Esophagus squamous epithelium (tissue), 5 donors: ENCODE measurements at regions not wholly inside any gene's neighbourhood (a gene's known extent, or its start where the extent isn't known, plus 50 kb on each side); places are given as distances from the start of the nearest gene placed in this dataset.
"Not testable (repeated sequence)": the region's sequence is repeated elsewhere in the genome, so short reads cannot be mapped to it uniquely, and the experiment has no call there.

ENCODE experiments used
- DNase-seq: peaks from one replicate; lab custom pipeline; 2025; lab: John Stamatoyannopoulos, UW
- H3K27ac ChIP-seq, 4 donors: fragments of 200-600 bp; sonication (generic); one replicate each; pipeline ENCODE4 v1.5.1; 2016 to 2019; ENCODE audit warnings: mild to moderate bottlenecking in 1 of 4
- H3K27me3 ChIP-seq, 4 donors: fragments of 200-600 bp; sonication (generic); 1 replicate in 3 of 4; 2 replicates in 1 of 4; pipeline versions ENCODE4 v1.5.1 to v1.6.0; 2017 to 2021; ENCODE audit warnings: antibody characterized with exemption in 1 of 4
- H3K36me3 ChIP-seq, 3 donors: fragments of 200-600 bp; sonication (generic); one replicate each; pipeline ENCODE4 v1.5.1; 2016 to 2019
- H3K4me1 ChIP-seq, 3 donors: fragments of 200-600 bp; sonication (generic); one replicate each; pipeline ENCODE4 v1.5.1; 2017 to 2019
- H3K4me3 ChIP-seq, 4 donors: fragments of 200-600 bp; sonication (generic); 1 replicate in 3 of 4; 2 replicates in 1 of 4; pipeline ENCODE4 v1.5.1; 2016 to 2019; ENCODE audit warnings: mild to moderate bottlenecking in 2 of 4, moderate library complexity in 1 of 4
- H3K9me3 ChIP-seq, 3 donors: fragments of 200-600 bp; sonication (generic); one replicate each; pipeline ENCODE4 v1.5.1; 2016 to 2019
- CTCF ChIP-seq, 6 experiments: fragments of 450-650 bp in 4 of 6; fragments of 200-600 bp in 2 of 6; sonication (generic) in 2 of 6; IDR thresholded peaks; one replicate each; pipeline ENCODE4 v1.5.1; 2016 to 2019; ENCODE audit warnings: antibody characterized with exemption in 6 of 6, mild to moderate bottlenecking in 4 of 6, moderate library complexity in 4 of 6
- POLR2A ChIP-seq, 4 donors: fragments of 450-650 bp; IDR thresholded peaks; one replicate each; pipeline ENCODE4 v1.6.1; 2017; ENCODE audit warnings: antibody characterized with exemption in 4 of 4, mild to moderate bottlenecking in 4 of 4, moderate library complexity in 3 of 4
- WGBS, 2 donors: methylation state at CpG; one replicate each; pipeline ENCODE4 v1.1.5; 2018; 5-methylcytosine and 5-hydroxymethylcytosine counted together
- intact Hi-C: fragments of 100-400 bp; cut with DNase I; formaldehyde crosslinking; loops from one replicate; pipeline ENCODE4 v1.15.0; 2022
- donor health status: DM: yes; HTN: yes; CAD: no.

GRCh38 chrX:3442691-3443090, 96.2 kb upstream of the MXRA5 start:
- H3K9me3 ChIP-seq, result no peaks in the 10 kb centered on the region
- TF ChIP-seq POLR2A (IDR thresholded peaks at IDR 0.05), result no peak
- no peak for TF ChIP-seq CTCF (IDR thresholded peaks at IDR 0.05)
- H3K27me3 ChIP-seq, result no peaks in the 10 kb centered on the region
- intact Hi-C loops, result no loop called here
- no peak overlapping the region for H3K4me3 ChIP-seq
- no peak overlapping the region for H3K27ac ChIP-seq
- DNase-seq, result no peak
- H3K4me1 ChIP-seq, result no peaks in the 10 kb centered on the region
- no peaks in the 10 kb centered on the region for H3K36me3 ChIP-seq
- WGBS, 2 donors, result 63 to 77% methylated on average over 3 to 6 of the region's 8 CpGs

GRCh38 chrX:3440981-3441380, 94.5 kb upstream of the MXRA5 start:
- TF ChIP-seq POLR2A (IDR thresholded peaks at IDR 0.05), result no peak
- no peak for TF ChIP-seq CTCF (IDR thresholded peaks at IDR 0.05)
- 100% methylated on average over 2 to 4 of the region's 5 CpGs for WGBS, 2 donors
- no peak for DNase-seq
- no peaks in the 10 kb centered on the region for H3K27me3 ChIP-seq
- no peaks in the 10 kb centered on the region for H3K9me3 ChIP-seq
- no peak overlapping the region for H3K4me3 ChIP-seq
- H3K4me1 ChIP-seq, result no peaks in the 10 kb centered on the region
- H3K36me3 ChIP-seq, result no peaks in the 10 kb centered on the region
- intact Hi-C loops, result no loop called here
- H3K27ac ChIP-seq, result no peak overlapping the region

DNA sequence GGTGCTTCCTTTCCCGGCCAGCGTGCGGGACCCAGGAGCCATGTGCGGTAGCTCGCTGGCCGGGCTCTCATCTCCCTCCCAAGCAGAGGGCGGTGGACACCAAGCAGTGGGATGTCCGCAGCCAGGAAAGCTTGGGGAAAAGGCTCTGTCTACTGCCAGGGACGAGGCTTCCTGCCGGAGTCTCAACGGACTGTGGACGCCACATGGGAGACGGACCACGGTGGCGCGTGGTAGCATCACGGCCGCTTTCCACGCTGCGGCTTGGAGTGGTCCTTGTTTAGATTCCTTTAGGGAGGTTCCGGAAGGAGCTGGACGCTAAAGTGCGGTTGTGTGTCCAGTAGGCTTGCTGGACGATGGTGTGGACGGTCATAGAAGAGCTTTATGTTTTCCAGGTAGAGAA, 89.5 kb upstream of the MXRA5 start:
- H3K27me3 ChIP-seq, DNase-seq, H3K36me3 ChIP-seq, H3K9me3 ChIP-seq, H3K4me3 ChIP-seq, H3K27ac ChIP-seq, H3K4me1 ChIP-seq, intact Hi-C loops: not testable (repeated sequence)
- WGBS, 2 donors, result 96% methylated on average over 9 of the region's 25 CpGs; no CpG with 5 or more reads in 1 of the 2 donors

DNA sequence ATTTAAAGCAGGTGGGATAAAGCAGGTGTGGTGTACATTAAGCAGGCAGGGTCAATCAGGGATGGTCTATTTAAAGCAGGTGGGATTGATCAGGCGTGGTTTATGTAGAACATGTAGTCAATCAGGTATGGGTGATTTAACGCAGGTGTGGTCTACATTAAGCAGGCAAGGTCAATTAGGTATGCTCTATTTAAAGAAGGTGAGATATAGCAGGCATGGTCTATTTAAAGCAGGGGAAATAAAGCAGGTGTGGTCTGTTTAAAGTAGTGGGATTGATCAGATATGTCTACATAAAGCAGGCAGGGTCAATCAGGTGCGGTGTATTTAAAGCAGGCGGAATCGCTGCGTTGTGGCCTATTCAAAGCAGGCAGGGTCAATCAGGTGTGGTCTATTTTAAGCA, 88.6 kb upstream of the MXRA5 start:
- H3K4me3 ChIP-seq, result no peak overlapping the region
- TF ChIP-seq CTCF (IDR thresholded peaks at IDR 0.05) (no peak), POLR2A (IDR thresholded peaks at IDR 0.05) (no peak)
- H3K36me3 ChIP-seq, result no peaks in the 10 kb centered on the region
- H3K27me3 ChIP-seq, result no peaks in the 10 kb centered on the region
- WGBS, 2 donors, result 89 to 91% methylated on average over 6 of the region's 6 CpGs
- intact Hi-C loops, result no loop called here
- no peak overlapping the region for H3K27ac ChIP-seq
- H3K9me3 ChIP-seq, result no peaks in the 10 kb centered on the region
- no peaks in the 10 kb centered on the region for H3K4me1 ChIP-seq
- no peak for DNase-seq

GRCh38 chrX:3428792-3429191, 82.3 kb upstream of the MXRA5 start:
- H3K27me3 ChIP-seq, result no peaks in the 10 kb centered on the region
- DNase-seq, result no peak
- H3K9me3 ChIP-seq, result no peaks in the 10 kb centered on the region
- TF ChIP-seq POLR2A (IDR thresholded peaks at IDR 0.05) (no peak), CTCF (IDR thresholded peaks at IDR 0.05) (no peak)
- no peak overlapping the region for H3K27ac ChIP-seq
- H3K4me3 ChIP-seq, result no peak overlapping the region
- no peaks in the 10 kb centered on the region for H3K4me1 ChIP-seq
- intact Hi-C loops, result no loop called here
- 20 to 29% methylated on average over 1 to 2 of the region's 2 CpGs for WGBS, 2 donors
- no peaks in the 10 kb centered on the region for H3K36me3 ChIP-seq

DNA sequence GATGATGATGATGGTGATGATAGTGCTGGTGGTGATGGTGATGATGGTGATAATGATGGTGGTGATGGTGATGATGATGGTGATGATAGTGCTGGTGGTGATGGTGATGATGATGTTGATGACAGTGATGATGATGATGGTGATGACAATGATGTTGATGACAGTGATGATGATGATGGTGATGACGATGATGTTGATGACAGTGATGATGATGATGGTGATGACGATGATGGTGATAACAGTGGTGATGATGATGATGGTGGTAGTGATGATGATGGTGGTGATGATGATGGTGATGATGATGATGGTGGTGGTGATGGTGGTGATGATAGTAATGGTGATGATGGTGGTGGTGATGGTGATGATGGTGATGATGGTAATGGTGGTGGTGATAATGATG, 80.1 kb upstream of the MXRA5 start:
- Histone ChIP-seq H3K27ac (no peak overlapping the region), H3K4me1 (no peaks in the 10 kb centered on the region), H3K36me3 (no peaks in the 10 kb centered on the region), H3K4me3 (no peak overlapping the region), H3K27me3 (no peaks in the 10 kb centered on the region), H3K9me3 (no peaks in the 10 kb centered on the region)
- 87% methylated on average over 2 of the region's 2 CpGs for WGBS, 2 donors
- TF ChIP-seq POLR2A (IDR thresholded peaks at IDR 0.05), result no peak
- no peak for TF ChIP-seq CTCF (IDR thresholded peaks at IDR 0.05)
- intact Hi-C loops, result no loop called here
- no peak for DNase-seq
